ENCODE measurements at regions not wholly inside any gene's neighbourhood (a gene's known extent, or its start where the extent isn't known, plus 50 kb on each side); places are given as distances from the start of the nearest gene placed in this dataset.

DNA sequence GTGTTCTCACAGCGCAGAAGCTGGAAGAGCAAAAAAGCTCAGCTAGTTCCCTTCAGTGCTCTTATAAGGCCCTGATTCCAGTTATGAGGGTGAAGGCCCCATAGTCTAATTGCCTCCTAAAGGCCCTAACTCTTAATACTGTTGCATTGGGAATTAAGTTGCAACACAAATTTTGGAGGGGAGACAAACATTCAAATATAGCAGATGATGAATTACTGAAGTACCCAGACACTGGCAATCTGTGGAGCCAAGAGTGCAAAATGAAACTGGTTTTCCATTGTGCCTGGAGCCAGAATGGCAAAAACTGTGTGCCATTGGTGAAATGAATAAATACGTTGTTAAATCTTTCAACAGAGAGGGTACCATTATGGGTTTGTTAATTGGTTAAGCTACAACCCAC lies 356.0 kb downstream of the PPARGC1A start:
- Histone ChIP-seq H3K27me3 (ENCODE audit: control insufficient read depth, insufficient read depth, low read length) (no peaks in the 10 kb centered on the region), H3K36me3 (ENCODE audit: control insufficient read depth in 2 of 3, insufficient read depth in 3 of 3, low read length in 3 of 3) (no peaks in the 10 kb centered on the region), H3K27ac (ENCODE audit: low read depth in 2 of 2, low read length in 2 of 2) (no peak overlapping the region), H3K4me3 (ENCODE audit: low read length in 3 of 3) (no peak overlapping the region), H3K9me3 (ENCODE audit: control insufficient read depth in 2 of 3, insufficient read depth in 1 of 3, low read length in 3 of 3) (peaks cover 0 to 4% (median 0%) of the 10 kb centered on the region in 3 donors), H3K4me1 (ENCODE audit: control insufficient read depth in 2 of 3, insufficient read depth in 2 of 3, low read depth in 1 of 3, low read length in 3 of 3) (no peaks in the 10 kb centered on the region), H3K9ac (ENCODE audit: low read length in 3 of 3) (no peak overlapping the region)
- intact Hi-C loops (cut with DNase I) = no loop called here
- DNase-seq (no peak), FAIRE-seq (no peak)
- TF ChIP-seq, protein P1, sequence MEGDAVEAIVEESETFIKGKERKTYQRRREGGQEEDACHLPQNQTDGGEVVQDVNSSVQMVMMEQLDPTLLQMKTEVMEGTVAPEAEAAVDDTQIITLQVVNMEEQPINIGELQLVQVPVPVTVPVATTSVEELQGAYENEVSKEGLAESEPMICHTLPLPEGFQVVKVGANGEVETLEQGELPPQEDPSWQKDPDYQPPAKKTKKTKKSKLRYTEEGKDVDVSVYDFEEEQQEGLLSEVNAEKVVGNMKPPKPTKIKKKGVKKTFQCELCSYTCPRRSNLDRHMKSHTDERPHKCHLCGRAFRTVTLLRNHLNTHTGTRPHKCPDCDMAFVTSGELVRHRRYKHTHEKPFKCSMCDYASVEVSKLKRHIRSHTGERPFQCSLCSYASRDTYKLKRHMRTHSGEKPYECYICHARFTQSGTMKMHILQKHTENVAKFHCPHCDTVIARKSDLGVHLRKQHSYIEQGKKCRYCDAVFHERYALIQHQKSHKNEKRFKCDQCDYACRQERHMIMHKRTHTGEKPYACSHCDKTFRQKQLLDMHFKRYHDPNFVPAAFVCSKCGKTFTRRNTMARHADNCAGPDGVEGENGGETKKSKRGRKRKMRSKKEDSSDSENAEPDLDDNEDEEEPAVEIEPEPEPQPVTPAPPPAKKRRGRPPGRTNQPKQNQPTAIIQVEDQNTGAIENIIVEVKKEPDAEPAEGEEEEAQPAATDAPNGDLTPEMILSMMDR (IDR thresholded peaks at IDR 0.05; ENCODE audit: borderline replicate concordance, extremely low read depth, insufficient read depth) = no peak

DNA sequence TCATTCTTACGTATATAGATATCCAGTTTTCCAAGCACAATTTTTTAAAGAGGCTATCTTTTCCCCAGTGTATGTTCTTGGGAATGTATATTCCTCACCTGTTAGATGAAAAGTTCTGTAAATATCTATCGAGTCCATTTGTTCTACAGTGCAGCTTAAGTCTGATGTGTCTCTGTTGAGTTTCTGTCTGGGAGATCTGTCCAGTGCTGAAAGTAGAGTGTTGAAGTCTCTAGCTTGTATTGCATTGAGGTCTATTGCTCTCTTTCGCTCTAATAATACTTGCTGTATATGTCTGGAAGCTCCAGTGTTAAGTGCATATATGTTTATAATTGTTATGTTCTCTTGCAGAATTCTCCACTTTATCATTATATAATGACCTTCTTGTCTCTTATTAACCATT lies 373.1 kb downstream of the PPARGC1A start:
- FAIRE-seq = no peak
- no peak overlapping the region for H3K4me3 ChIP-seq (ENCODE audit: low read length in 3 of 3)

GRCh38 chr4:23504083-23504482 lies 385.8 kb downstream of the PPARGC1A start:
- Histone ChIP-seq H3K4me3 (ENCODE audit: low read length in 3 of 3) (no peak overlapping the region), H3K27me3 (ENCODE audit: control insufficient read depth, insufficient read depth, low read length) (no peaks in the 10 kb centered on the region), H3K27ac (ENCODE audit: low read depth in 2 of 2, low read length in 2 of 2) (no peak overlapping the region), H3K9ac (ENCODE audit: low read length in 3 of 3) (no peak overlapping the region), H3K4me1 (ENCODE audit: control insufficient read depth in 2 of 3, insufficient read depth in 2 of 3, low read depth in 1 of 3, low read length in 3 of 3) (no peaks in the 10 kb centered on the region), H3K36me3 (ENCODE audit: control insufficient read depth in 2 of 3, insufficient read depth in 3 of 3, low read length in 3 of 3) (no peaks in the 10 kb centered on the region), H3K9me3 (ENCODE audit: control insufficient read depth in 2 of 3, insufficient read depth in 1 of 3, low read length in 3 of 3) (no peaks in the 10 kb centered on the region)
- FAIRE-seq (no peak), DNase-seq (no peak)
- intact Hi-C loops (cut with DNase I) = no loop called here
- TF ChIP-seq, protein P1 (IDR thresholded peaks at IDR 0.05; ENCODE audit: borderline replicate concordance, extremely low read depth, insufficient read depth) = no peak

More for the DNA sequence above, 373.1 kb downstream of the PPARGC1A start:
- Histone ChIP-seq H3K27me3 (ENCODE audit: control insufficient read depth, insufficient read depth, low read length) (no peaks in the 10 kb centered on the region), H3K27ac (ENCODE audit: low read depth in 2 of 2, low read length in 2 of 2) (no peak overlapping the region), H3K36me3 (ENCODE audit: control insufficient read depth in 2 of 3, insufficient read depth in 3 of 3, low read length in 3 of 3) (no peaks in the 10 kb centered on the region), H3K9me3 (ENCODE audit: control insufficient read depth in 2 of 3, insufficient read depth in 1 of 3, low read length in 3 of 3) (no peaks in the 10 kb centered on the region), H3K9ac (ENCODE audit: low read length in 3 of 3) (no peak overlapping the region), H3K4me1 (ENCODE audit: control insufficient read depth in 2 of 3, insufficient read depth in 2 of 3, low read depth in 1 of 3, low read length in 3 of 3) (no peaks in the 10 kb centered on the region)
- TF ChIP-seq, protein P1 (IDR thresholded peaks at IDR 0.05; ENCODE audit: borderline replicate concordance, extremely low read depth, insufficient read depth) = no peak
- intact Hi-C loops (cut with DNase I) = no loop called here
- DNase-seq = peak in 2 of 5 donors; percentile 16 to 43

- no peak overlapping the region for H3K27ac ChIP-seq (ENCODE audit: low read depth in 2 of 2, low read length in 2 of 2)
- TF ChIP-seq, protein P1 (IDR thresholded peaks at IDR 0.05; ENCODE audit: borderline replicate concordance, extremely low read depth, insufficient read depth) = no peak
- H3K9me3 ChIP-seq (ENCODE audit: control insufficient read depth in 2 of 3, insufficient read depth in 1 of 3, low read length in 3 of 3) = no peaks in the 10 kb centered on the region
- H3K36me3 ChIP-seq (ENCODE audit: control insufficient read depth in 2 of 3, insufficient read depth in 3 of 3, low read length in 3 of 3) = no peaks in the 10 kb centered on the region
- no peak for FAIRE-seq
- H3K27me3 ChIP-seq (ENCODE audit: control insufficient read depth, insufficient read depth, low read length) = no peaks in the 10 kb centered on the region
- H3K4me1 ChIP-seq (ENCODE audit: control insufficient read depth in 2 of 3, insufficient read depth in 2 of 3, low read depth in 1 of 3, low read length in 3 of 3) = no peaks in the 10 kb centered on the region
- H3K9ac ChIP-seq (ENCODE audit: low read length in 3 of 3) = no peak overlapping the region
- intact Hi-C loops (cut with DNase I) = no loop called here
- no peak overlapping the region for H3K4me3 ChIP-seq (ENCODE audit: low read length in 3 of 3)
- DNase-seq = no peak
Measured at GRCh38 chr4:23500894-23501449, 388.9 kb downstream of the PPARGC1A start.
